ENCODE measurements at regions not wholly inside any gene's neighbourhood (a gene's known extent, or its start where the extent isn't known, plus 50 kb on each side); places are given as distances from the start of the nearest gene placed in this dataset.

DNA sequence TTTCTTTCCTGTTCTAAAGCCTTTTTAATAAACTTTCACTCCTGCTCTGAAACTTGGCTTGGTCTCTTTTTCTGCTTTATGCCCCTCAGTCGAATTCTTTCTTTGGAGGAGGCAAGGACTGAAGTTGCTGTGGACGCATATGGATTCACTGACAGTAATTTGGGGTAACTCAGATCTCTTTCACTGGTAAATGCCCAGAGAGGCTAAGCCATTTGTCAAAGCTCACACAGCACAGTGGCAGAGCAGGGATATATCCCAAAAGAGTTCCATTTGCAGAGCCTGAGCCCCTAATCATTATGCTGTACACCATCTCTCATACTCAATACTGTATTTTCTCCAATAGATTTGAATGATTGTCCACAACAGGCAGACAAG, 72.3 kb upstream of the GALNT15 start:
- BruUV-seq (replicated peaks): no TSS peak
- Histone ChIP-seq H3K9me3 (replicated peaks; ENCODE audit: control insufficient read depth, insufficient read depth, low read length) (peaks cover 2% of the 10 kb centered on the region), H3K27ac (ENCODE audit: insufficient read depth, low read depth, low read length) (no peak overlapping the region), H3K36me3 (ENCODE audit: control insufficient read depth in 2 of 2, extremely low read depth in 1 of 2, insufficient read depth in 2 of 2, low read length in 2 of 2) (no peaks in the 10 kb centered on the region), H4K20me1 (replicated peaks; ENCODE audit: control insufficient read depth, extremely low read depth, insufficient read depth, low read length) (no peaks in the 10 kb centered on the region), H3K4me2 (ENCODE audit: insufficient read depth, low read length) (no peak overlapping the region), H3K9me1 (replicated peaks; ENCODE audit: control insufficient read depth, extremely low read depth, insufficient read depth, low read length) (no peaks in the 10 kb centered on the region), H3K4me3 (replicated peaks in 1 of 3; ENCODE audit: insufficient read depth in 1 of 3, low read depth in 1 of 3, low read length in 3 of 3) (no peak overlapping the region), H3K27me3 (ENCODE audit: control insufficient read depth in 2 of 2, insufficient read depth in 2 of 2, low read length in 2 of 2) (peaks cover 0 to 3% of the 10 kb centered on the region in 2 experiments), H3K79me2 (ENCODE audit: control insufficient read depth, insufficient read depth, low read length) (no peaks in the 10 kb centered on the region), H3K9ac (replicated peaks; ENCODE audit: extremely low read depth, insufficient read depth, low read length) (no peak overlapping the region), H2AFZ (ENCODE audit: low read depth, low read length) (no peak overlapping the region), H3K4me1 (ENCODE audit: control insufficient read depth, extremely low read depth, insufficient read depth, low read length) (no peaks in the 10 kb centered on the region)
- ChIA-PET POLR2A (no interaction called here), CTCF (no interaction called here)
- intact Hi-C loops (cut with micrococcal nuclease) (no loop called here), dilution Hi-C loops (cut with MboI; ENCODE audit: extremely low pct_ligation_motif_present, low sequenced_read_pairs) (no loop called here)
- DNase-seq (ENCODE audit: low read depth, low spot score): no peak
- no peak for TF ChIP-seq POLR2A (IDR thresholded peaks at IDR 0.05; ENCODE audit: low read depth, low read length)
- no peak for TF ChIP-seq MYC (IDR thresholded peaks at IDR 0.05; ENCODE audit: low read depth, low read length)
- no peak for TF ChIP-seq POLR2AphosphoS5 (IDR thresholded peaks at IDR 0.05; ENCODE audit: insufficient read depth, low read depth, low read length)
- TF ChIP-seq, protein P1, sequence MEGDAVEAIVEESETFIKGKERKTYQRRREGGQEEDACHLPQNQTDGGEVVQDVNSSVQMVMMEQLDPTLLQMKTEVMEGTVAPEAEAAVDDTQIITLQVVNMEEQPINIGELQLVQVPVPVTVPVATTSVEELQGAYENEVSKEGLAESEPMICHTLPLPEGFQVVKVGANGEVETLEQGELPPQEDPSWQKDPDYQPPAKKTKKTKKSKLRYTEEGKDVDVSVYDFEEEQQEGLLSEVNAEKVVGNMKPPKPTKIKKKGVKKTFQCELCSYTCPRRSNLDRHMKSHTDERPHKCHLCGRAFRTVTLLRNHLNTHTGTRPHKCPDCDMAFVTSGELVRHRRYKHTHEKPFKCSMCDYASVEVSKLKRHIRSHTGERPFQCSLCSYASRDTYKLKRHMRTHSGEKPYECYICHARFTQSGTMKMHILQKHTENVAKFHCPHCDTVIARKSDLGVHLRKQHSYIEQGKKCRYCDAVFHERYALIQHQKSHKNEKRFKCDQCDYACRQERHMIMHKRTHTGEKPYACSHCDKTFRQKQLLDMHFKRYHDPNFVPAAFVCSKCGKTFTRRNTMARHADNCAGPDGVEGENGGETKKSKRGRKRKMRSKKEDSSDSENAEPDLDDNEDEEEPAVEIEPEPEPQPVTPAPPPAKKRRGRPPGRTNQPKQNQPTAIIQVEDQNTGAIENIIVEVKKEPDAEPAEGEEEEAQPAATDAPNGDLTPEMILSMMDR (IDR thresholded peaks at IDR 0.05; ENCODE audit: extremely low read depth in 1 of 2, insufficient read depth in 1 of 2, low read depth in 1 of 2, low read length in 2 of 2): no peak
- no peak for TF ChIP-seq FOS (IDR thresholded peaks at IDR 0.05; ENCODE audit: borderline replicate concordance, insufficient read depth, low read length)
- TF ChIP-seq JUN (IDR thresholded peaks at IDR 0.05; ENCODE audit: borderline replicate concordance, insufficient read depth, insufficient read length, low read depth): no peak
- no peak for TF ChIP-seq EZH2 (IDR thresholded peaks at IDR 0.05; ENCODE audit: borderline replicate concordance, low read depth, low read length, severe bottlenecking)
- no peak for TF ChIP-seq MAX (IDR thresholded peaks at IDR 0.05; ENCODE audit: insufficient read depth, insufficient read length)
- no peak for TF ChIP-seq GATA2 (IDR thresholded peaks at IDR 0.05; ENCODE audit: insufficient read depth, insufficient read length, low read depth, low read length)
- no peak for FAIRE-seq

Data from endothelial cell of umbilical vein (primary cell).